MCF 10A (cell line): ENCODE measurements at regions not wholly inside any gene's neighbourhood (a gene's known extent, or its start where the extent isn't known, plus 50 kb on each side); places are given as distances from the start of the nearest gene placed in this dataset.

Source experiments
- BruUV-seq: library from RNA; stranded (reverse); fragments of 400-500 nt; replicated peaks from 2 replicates; lab custom pipeline; 2021; lab: Mats Ljungman, UMichigan
- CTCF ChIA-PET: fragments of 300-600 bp; sonication (Branson Sonifier 250); formaldehyde crosslinking; extraction: SDS; loops from one replicate; lab custom pipeline; 2021; ENCODE audit warnings: antibody characterized with exemption, inconsistent platforms; lab: Yijun Ruan, JAX
- POLR2A ChIA-PET: fragments of 300-600, 350-650 bp; sonication (Branson Sonifier 250); formaldehyde crosslinking; extraction: SDS; loops from one replicate; lab custom pipeline; 2020; ENCODE audit warnings: antibody characterized with exemption, inconsistent platforms; lab: Yijun Ruan, JAX
- DNase-seq: peaks from one replicate; pipeline ENCODE4 v3.0.0-alpha.2; 2018; ENCODE audit not compliant: unreplicated experiment
- H3K27ac Mint-ChIP-seq: one replicate; pipeline ENCODE4 v1.8.0; 2022; ENCODE audit warnings: mild to moderate bottlenecking, low read depth, mixed read lengths; ENCODE audit not compliant: unreplicated experiment
- H3K27me3 Mint-ChIP-seq: one replicate; pipeline ENCODE4 v1.8.0; 2022; ENCODE audit warnings: mixed read lengths; ENCODE audit not compliant: insufficient read depth, unreplicated experiment
- H3K36me3 Mint-ChIP-seq: one replicate; pipeline ENCODE4 v1.8.0; 2022; ENCODE audit warnings: mild to moderate bottlenecking, moderate library complexity, mixed read lengths; ENCODE audit not compliant: insufficient read depth, unreplicated experiment
- H3K4me1 Mint-ChIP-seq: one replicate; pipeline ENCODE4 v1.8.0; 2022; ENCODE audit warnings: mixed read lengths; ENCODE audit not compliant: insufficient read depth, unreplicated experiment
- H3K4me3 Mint-ChIP-seq: one replicate; pipeline ENCODE4 v1.8.0; 2022; ENCODE audit warnings: mild to moderate bottlenecking, moderate library complexity, mixed read lengths; ENCODE audit not compliant: unreplicated experiment
- H3K9me3 Mint-ChIP-seq: one replicate; pipeline ENCODE4 v1.8.0; 2022; ENCODE audit warnings: mixed read lengths; ENCODE audit not compliant: unreplicated experiment
- CTCF ChIP-seq: fragments of 200-600 bp; IDR thresholded peaks from one replicate; pipeline ENCODE4 v1.8.0; 2022; ENCODE audit warnings: antibody characterized with exemption, mild to moderate bottlenecking; ENCODE audit not compliant: unreplicated experiment
- intact Hi-C: fragments of 100-400 bp; cut with micrococcal nuclease; formaldehyde crosslinking; loops from 2 replicates; pipeline ENCODE4 v1.14.1; 2022

GRCh38 chr11:71076525-71077304, 175.7 kb downstream of the SHANK2 start:
- intact Hi-C loops, result no loop called here
- no peak for TF ChIP-seq CTCF
- H3K36me3 Mint-ChIP-seq, result no peaks in the 10 kb centered on the region
- no peaks in the 10 kb centered on the region for H3K27me3 Mint-ChIP-seq
- CTCF ChIA-PET, result interaction anchor here (0.5 to 2.1 kb wide), 6 partner anchors 20 to 610 kb away, joined by 3 to 12 read pairs (median 3); no protein-coding TSS in a partner anchor
- POLR2A ChIA-PET, result interaction anchor here (0.6 kb wide), 1 partner anchor 285 kb away, joined by 4 read pairs; no protein-coding TSS in a partner anchor
- peaks cover 19% of the 10 kb centered on the region for H3K9me3 Mint-ChIP-seq
- H3K4me3 Mint-ChIP-seq, result no peak overlapping the region
- no peaks in the 10 kb centered on the region for H3K4me1 Mint-ChIP-seq
- BruUV-seq, result no TSS peak
- no peak for DNase-seq
- H3K27ac Mint-ChIP-seq, result no peak overlapping the region

- no TSS peak for BruUV-seq
- no peak for TF ChIP-seq CTCF
- POLR2A ChIA-PET, result no interaction called here
- Mint-ChIP-seq H3K4me1 (no peaks in the 10 kb centered on the region), H3K27ac (no peak overlapping the region), H3K4me3 (no peak overlapping the region), H3K9me3 (peaks cover 17% of the 10 kb centered on the region), H3K27me3 (no peaks in the 10 kb centered on the region), H3K36me3 (no peaks in the 10 kb centered on the region)
- DNase-seq, result no peak
- intact Hi-C loops, result no loop called here
- CTCF ChIA-PET, result interaction anchor here (0.5 to 0.7 kb wide), 2 partner anchors 127 to 607 kb away, joined by 3 read pairs; no protein-coding TSS in a partner anchor
These were observed 176.4 kb downstream of the SHANK2 start for GRCh38 chr11:71075871-71076420.

GRCh38 chr11:71075116-71075720, 177.2 kb downstream of the SHANK2 start:
- ChIA-PET CTCF (no interaction called here), POLR2A (no interaction called here)
- TF ChIP-seq CTCF, result no peak
- no peaks in the 10 kb centered on the region for H3K4me1 Mint-ChIP-seq
- H3K27me3 Mint-ChIP-seq, result no peaks in the 10 kb centered on the region
- intact Hi-C loops, result no loop called here
- no peak overlapping the region for H3K4me3 Mint-ChIP-seq
- H3K9me3 Mint-ChIP-seq, result peaks cover 13% of the 10 kb centered on the region
- H3K36me3 Mint-ChIP-seq, result no peaks in the 10 kb centered on the region
- BruUV-seq, result no TSS peak
- H3K27ac Mint-ChIP-seq, result no peak overlapping the region
- no peak for DNase-seq
